OCI-M2 (cell line): ENCODE measurements at regions not wholly inside any gene's neighbourhood (a gene's known extent, or its start where the extent isn't known, plus 50 kb on each side); places are given as distances from the start of the nearest gene placed in this dataset.
"Not testable (repeated sequence)": the region's sequence is repeated elsewhere in the genome, so short reads cannot be mapped to it uniquely, and the experiment has no call there.

Experiments used
- DNase-seq: peaks from one replicate; lab custom pipeline; 2025; ENCODE audit not compliant: unreplicated experiment; lab: John Stamatoyannopoulos, UW

DNA sequence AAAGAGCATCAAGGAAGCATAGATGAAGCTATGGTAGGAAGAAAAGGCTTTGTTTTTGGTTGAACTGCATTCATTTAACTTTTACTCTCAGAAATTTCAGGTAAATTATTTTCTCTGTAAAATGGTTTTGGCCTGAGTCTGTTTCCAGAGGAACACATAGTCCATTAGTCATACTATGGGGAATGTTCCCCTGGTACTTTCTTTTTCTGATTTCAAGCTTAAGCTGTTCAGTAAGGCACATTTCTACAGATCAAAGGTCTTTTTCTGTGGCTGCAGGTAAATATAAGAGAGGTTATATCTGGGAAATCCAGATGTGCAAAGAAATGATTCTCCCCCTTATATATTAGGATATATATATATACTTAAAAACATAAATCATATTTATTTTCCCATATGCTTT is 1744.4 kb upstream of the ADGRL3 start:
- DNase-seq: no peak

DNA sequence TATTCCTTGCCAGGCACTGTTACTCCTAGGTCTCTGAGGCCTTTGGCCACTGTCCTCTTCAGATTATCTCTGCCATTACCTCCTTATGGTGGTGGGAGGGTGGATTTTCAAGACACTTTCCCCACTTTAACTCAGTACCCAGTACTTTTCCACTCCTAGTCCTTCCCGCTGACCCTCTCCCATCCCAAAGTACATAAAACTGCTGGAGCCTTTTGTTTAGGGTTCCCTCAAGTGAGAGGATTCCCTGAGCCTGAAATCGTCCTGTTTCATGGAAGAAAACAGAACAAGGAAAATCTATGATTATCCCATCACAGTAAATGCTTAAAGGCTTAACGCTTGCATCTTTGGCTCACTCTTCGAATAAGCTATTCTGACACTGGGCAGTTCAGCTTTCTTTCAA is 1742.5 kb upstream of the ADGRL3 start:
- no peak for DNase-seq

DNA sequence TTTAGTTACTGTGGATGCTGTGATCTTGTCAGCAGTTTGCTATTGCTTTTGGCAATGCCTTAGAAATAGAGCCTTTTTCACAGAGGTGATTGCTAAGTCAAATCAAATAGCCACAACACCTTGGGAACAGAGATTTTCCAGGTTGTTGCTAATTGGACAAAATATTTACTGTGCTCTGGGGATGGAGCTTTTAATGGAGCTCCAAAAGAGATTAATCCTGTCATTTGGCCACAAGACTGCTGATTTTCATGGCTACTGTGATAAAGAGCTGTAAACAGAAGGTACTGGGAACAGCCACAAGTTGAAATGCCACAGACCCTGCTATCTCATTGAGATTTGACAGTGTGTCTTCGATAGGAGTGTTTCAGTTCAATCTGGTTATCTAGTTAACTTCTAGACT is 1715.2 kb upstream of the ADGRL3 start:
- peak; percentile 36 for DNase-seq

DNA sequence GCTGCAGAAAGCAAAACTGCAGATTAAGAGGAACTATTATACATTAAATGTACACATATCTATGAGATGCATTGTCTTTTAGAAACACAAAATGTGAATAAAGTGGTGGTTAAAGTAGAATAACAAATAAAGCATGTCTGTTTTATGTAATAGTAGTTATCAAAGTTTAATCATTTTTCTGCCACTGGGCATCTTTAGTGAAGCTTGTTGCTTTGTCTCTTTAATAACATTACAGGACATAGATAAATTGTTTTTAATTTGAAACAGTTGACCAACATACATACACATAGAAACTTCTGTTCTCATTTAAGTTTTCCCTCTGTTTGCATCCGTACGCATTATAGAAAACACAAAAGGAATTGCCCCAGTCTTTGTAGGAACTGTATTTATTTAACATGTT is 1700.0 kb upstream of the ADGRL3 start:
- no peak for DNase-seq

DNA sequence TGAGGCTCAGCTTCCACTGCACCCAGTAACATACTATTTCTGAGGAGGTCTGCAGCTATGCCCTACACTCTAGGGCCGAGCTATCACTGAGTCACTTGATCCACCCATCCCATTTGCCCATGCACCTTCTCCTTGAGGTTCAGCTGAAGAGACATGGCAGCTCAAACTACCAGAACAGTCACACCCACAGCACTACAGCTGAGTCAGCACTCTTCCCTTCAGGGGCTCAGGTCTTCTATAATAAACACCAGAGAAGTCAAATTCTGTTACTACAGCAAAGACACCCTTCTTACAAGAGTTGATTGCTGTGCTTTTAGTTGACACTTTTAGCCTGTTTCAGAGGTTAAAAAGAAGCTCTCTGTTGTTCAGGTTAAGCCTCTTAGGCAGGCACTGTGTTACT is 1696.4 kb upstream of the ADGRL3 start:
- no peak for DNase-seq

DNA sequence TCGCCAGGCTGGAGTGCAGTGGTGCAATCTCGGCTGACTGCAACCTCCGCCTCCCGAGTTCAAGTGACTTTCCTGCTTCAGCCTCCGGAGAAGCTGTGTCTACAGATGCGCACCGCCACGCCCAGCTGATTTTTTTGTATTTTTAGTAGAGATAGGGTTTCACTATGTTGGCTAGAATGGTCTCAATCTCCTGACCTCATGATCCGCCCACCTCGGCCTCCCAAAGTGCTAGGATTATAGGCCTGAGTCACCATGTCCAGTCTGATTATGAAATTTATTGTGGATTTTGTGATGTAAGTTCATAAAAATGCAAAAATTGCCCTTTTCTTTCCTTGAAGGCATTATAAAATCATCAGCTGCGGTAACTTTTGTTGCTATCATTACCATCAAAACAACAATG is 1688.3 kb upstream of the ADGRL3 start:
- not testable (repeated sequence) for DNase-seq

DNA sequence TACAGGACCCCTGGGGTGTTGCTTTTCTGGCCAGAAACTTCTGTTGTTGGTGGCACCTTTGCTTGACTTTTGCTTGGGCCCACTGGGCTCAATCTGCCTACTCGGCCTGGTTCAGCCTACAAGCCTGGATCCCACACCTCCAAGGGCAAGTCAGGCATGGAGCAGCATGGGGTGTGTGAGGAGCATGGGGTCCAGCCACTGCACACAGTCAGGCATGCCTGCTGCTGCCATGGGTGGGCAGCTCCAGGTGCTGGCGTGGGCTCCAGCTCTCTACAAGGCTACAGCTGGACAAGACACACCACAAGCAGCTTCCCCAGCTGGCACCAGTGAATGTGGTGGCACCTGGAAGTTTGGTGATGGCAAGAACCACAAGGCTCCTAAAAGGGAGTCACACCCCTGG is 1683.1 kb upstream of the ADGRL3 start:
- no peak for DNase-seq

DNA sequence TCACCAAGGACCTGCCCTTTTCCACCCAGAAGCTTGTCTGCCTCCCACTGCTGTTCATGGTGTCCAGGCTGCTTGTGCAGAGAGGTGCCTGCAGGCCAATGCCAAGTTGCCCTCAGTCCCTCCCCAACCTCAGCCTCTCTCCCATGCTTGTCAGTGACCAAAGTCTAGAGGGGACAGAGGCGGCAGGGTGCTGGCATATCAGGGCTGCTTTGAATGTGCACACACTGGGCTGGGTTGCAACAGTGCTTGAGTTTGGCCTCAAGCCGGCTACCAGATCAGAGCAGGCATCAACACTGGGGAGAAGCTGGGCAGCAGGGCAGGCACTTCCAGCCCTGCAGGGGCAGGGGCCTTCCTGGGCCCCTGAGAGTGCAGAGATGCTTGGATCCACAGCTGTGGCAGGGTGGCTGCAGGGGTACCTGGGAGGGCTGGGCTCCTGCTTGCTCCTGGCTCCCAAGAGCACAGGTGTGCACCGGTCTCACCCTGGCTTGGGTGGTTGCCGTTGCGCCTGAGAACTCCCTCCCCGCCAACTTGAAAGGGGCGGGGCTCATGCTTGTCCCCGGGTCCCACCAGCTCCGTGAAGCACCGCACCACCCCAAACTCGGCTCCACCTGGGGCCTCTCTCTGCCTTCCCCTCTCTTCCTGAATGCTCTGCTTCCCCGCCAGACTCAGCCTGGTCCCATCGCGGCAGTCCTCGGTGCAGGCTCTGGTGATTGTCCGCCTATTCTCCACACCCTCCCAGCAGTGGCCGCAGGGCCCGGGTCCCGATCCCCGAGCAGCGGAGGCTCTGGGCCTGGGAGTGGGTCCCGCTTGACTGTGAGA is 1681.9 kb upstream of the ADGRL3 start:
- DNase-seq: no peak

DNA sequence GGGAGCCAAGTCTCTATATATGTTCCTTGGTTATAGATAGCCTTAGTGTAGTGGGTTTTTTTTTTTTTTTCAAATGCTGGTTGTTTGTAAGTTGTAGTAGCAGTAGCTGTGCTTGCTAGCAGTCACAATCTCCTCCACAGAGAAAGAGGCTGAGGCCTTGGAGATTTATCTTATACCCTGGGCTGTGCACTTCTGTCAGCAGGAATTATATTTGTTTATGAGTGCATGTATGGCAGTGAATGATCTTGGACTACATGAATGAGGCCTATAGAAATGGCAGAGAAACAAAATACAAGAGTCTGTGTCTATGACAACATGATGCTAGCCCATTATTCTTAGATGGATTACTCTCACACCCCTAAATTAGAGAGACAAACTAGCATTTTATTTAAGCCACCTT is 1674.2 kb upstream of the ADGRL3 start:
- no peak for DNase-seq

DNA sequence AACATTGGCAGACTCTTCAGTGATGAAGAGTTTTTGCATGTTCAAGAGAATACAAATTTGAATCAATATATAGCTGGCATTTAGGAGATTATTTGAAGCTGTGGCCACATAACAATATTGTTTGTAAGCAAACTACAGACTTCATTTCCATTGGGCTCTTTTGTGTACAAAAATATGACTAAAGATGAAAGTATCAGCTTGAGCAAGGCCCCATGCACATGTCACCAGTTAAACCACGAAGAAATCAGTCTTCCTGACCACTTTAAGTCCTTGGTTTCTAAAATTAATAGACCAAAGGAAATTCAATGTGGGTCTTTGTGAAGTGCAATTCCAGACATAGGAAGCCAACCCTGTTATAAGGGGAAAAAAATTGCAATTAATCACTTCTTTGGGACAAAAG is 1664.6 kb upstream of the ADGRL3 start:
- DNase-seq: no peak

DNA sequence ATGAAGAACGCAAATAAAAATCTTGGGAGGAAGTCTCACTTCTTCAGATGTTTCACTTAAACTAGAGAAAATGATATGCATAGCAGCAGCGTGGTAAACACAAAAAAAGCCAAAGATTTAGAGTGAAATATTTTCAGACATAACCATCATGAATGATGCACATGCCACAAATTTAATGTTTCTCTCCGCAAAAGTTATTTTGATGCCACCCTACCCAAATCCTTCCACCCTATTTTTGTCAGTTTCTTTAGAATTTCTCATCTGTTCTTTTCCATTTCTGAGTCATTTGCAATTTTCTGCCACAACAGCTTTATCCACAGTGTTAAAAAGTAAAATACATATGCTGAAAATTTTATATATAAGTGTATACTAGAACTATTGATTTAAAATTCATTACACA is 1663.7 kb upstream of the ADGRL3 start:
- DNase-seq: no peak

DNA sequence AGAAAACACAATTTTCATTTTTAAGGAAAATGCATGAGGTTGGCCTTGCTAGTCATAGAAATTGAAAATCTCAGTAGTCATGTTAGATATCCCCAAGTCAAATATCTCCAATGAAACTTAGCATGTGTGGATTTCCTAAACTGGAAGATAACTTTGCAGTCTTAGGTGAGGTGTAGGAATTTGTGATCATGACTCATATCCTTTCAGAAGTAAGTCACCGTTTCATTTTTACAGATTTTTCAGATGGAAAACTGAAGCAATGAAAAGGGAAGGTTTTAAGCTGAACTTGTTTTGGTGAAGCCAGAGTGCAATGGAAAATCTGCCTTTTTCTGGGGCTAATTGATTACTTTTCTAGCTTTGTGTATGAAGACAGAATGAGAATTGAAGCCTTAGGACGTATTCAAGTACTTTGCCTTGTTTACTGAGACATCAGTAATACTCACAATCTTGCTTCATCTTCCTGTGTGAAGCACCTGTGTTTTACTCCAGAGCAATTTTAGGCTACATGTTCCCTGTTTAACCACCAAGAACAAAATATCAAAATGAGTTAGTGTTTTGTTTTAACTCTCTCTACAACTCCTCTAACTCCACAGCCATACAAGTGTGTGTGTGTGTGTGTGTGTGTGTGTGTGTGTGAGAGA is 1662.8 kb upstream of the ADGRL3 start:
- no peak for DNase-seq

DNA sequence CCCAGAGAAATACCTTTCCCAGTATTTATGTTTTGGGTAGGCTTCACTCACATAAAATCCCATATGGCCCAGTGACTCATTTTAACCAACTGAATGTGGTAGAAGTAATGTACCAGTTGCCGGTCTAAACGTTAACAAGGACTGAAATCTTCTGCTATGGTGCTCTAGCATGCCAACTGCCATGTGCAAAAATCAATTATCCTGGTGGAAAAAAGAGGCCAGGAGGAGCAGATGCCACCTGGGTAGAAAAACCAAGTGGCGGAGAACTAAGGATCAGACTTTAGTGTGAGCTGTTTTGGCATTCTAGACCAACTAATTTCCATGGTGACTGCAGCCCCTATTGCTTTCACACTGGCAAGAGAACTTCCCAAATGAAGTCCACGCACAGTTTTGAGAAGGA is 1660.7 kb upstream of the ADGRL3 start:
- DNase-seq: no peak

DNA sequence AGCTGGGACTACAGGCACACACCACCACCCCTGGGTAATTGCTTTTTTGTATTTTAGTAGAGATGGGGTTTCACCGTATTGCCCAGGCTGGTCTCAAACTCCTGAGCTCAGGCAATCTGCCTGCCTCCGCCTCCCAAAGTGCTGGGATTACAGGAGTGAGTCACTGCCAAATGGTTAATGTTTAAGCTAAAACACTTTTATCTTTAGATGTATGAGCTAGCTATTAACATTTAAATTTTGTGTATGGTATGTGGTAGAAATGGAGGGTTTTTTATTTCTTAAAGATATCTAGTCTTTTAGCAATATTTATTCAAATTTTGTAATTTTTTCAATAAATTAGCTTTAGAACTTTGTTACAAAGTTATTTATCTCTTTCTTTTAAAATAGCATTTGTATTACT is 1659.8 kb upstream of the ADGRL3 start:
- no peak for DNase-seq

DNA sequence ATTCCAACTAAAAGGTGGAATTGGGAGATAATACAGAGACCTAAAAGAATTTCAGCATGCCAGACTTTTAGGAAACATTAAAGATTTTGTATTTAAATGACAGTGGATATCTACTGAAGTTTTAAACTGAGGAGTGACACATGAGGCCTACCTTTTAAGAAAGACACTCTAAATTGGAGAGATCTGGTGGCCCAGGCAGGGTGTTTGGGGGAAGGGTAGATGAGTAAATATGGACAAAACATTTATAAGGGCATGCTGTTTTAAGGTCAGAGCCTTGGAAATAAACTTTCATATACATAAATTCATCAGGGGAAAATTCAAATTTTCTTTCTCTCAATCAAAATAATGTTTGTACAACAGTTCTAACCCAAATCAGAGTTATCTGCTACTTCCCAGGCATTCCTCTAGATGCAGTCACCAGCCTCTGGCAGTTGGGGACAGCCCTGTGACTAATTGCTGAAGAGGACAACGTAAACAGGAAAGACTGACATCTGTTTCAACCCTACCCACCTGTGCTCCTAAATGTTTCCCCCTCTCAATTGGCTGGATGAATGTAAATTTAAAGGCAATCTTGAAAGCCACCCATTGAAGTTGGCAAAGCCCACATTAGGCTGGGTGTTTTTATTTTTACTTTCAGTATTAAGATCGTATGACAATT is 1646.9 kb upstream of the ADGRL3 start:
- peak; percentile 17 for DNase-seq

DNA sequence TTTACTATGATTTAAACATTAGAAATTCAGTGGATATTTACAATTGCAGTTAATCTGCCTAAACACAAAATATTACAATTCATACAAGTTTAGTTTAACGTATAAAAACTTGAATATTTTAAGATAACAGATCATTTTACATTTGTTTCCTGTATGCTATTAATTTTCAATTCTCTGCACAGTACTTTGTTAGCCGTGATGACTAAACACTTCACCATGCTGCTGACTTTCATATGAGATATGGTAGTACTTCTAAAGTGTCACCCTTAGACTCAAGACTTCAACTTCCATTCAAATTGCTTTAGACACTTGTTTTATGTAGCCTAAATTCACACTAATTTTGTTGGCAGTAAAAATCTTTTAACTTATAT is 1646.4 kb upstream of the ADGRL3 start:
- DNase-seq: no peak

DNA sequence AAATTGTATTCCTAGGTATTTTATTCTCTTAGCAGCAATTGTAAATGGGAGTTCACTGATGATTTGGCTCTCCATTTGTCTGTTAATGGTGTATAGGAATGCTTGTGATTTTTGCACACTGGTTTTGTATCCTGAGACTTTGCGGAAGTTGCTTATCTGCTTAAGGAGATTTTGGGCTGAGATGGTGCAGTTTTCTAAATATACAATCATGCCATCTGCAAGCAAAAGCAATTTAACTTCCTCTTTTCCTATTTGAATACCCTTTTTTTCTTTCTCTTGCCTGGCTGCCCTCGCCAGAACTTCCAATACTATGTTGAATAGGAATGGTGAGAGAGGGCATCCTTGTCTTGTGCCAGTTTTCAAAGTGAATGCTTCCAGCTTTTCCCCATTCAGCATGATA is 1643.9 kb upstream of the ADGRL3 start:
- not testable (repeated sequence) for DNase-seq

DNA sequence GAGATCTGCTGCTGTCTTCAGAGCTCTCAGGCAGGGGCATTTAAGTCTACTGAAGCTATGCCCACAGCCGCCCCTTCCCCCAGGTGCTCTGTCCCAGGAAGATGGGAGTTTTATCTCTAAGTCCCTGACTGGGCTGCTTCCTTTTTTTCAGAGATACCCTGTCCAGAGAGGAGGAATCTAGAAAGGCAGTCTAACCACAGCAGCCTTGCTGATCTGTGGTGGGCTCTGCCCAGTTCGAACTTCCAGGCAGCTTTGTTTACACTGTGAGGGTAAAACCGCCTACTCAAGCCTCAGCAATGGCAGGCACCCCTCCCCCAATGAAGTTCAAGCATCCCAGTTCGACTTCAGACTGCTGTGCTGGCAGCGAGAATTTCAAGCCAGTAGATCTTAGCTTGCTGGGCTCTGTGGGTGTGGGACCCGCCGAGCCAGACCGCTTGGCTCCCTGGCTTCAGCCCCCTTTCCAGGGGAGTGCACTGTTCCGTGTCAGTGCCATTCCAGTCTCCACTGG is 1639.9 kb upstream of the ADGRL3 start:
- DNase-seq: peak; percentile 54

DNA sequence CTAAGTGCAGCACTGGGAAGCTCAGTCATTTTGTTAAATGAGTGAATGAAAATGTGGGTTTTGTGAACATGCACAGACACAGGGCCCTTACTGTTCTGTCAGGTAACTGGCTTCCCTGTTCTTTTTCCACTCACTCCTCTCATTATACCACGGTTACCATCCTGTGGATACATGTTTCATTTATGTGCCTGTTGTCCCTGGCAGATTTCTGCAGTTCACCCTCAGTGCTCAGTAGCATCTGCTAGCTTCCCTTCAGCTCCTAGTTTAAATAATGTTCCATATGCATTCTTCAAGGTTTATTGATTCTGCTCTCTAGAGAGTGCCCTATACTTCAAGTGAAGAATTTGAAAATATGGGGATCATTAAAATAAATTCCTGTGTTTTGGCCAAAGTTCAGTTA is 1634.3 kb upstream of the ADGRL3 start:
- DNase-seq: no peak

DNA sequence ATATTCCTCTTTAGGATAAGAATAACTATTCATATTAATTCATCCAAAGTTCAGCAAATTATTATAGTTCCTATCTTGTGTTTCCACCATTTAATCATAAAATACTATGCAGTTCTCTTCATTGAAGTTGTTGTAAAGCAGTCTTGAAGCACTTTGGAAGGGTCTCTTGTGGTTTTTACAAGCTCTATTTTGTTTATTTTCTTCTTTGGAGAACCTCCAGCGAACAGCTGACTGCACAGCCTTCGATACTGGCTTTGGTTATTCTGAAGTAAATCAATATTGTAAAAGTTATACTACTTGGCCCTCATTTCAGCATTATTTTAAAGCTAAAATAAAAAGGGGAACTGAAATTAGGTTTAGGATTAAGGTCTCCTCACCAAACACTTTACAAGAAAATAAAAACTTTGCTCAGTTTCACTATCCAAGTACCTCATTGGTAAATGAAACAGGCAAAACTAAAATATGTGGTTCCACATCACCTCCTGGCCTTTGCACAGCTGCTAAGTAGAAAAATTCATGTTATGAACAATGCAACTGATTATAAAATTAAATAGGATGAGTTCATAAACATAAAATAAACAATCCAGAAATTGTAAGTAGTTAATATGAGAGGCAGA is 1629.2 kb upstream of the ADGRL3 start:
- DNase-seq: no peak

DNA sequence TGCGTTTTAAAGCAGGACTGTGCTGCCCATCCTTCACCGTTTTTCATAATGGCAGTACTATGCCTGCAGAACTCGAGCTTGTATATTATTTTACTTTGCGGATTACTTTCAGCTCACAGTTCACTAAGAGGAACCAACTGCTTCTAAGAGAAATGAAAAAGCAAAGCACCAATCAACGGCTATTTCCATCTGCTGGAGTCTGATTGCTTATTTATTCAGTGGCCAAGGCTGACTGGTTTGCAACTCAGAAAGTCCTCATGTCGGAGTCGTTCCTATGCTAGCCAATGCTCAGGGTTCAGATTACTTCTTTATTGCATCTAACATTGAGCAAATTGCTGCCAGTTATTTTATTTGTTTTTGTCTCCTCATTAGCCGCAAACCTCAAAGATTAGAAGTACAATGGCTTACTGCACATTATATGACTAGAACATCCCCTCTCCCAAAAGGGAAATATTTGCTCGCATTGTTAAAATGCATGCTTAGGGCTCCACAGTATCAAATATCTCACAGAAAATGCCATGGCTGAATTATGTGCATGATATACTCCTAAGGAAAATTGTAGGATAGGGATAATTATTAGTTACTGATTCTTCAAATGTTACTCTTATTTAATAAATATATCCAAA is 1628.2 kb upstream of the ADGRL3 start:
- DNase-seq: no peak
